ENCODE measurements at regions not wholly inside any gene's neighbourhood (a gene's known extent, or its start where the extent isn't known, plus 50 kb on each side); places are given as distances from the start of the nearest gene placed in this dataset.
"Not testable (repeated sequence)": the region's sequence is repeated elsewhere in the genome, so short reads cannot be mapped to it uniquely, and the experiment has no call there.

- peak; percentile 88 for FAIRE-seq
Measured at GRCh38 chr2:39487398-39488250, 50.5 kb upstream of the MAP4K3 start.

DNA sequence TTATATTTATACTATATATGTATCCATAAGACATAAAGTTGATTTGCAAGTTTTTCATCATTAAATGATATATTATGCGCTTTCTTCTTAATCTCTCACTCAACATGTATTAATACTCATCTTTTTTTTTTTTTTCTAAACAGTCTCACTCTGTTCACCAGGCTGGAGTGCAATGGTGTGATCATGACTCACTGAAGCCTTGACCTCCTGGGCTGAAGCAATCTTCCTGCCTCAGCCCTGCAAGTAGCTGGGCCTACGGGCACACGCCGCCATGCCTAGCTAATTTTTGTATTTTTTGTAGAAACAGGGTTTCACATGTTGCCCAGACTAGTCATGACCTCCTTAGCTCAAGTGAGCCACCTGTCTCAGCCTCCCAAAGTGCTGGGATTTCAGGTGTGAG lies 51.4 kb upstream of the MAP4K3 start:
- no peak for FAIRE-seq

- FAIRE-seq = no peak
Measured at GRCh38 chr2:39490586-39490985, 53.5 kb upstream of the MAP4K3 start.

- FAIRE-seq = no peak
Measured at GRCh38 chr2:39491653-39492052, 54.6 kb upstream of the MAP4K3 start.

DNA sequence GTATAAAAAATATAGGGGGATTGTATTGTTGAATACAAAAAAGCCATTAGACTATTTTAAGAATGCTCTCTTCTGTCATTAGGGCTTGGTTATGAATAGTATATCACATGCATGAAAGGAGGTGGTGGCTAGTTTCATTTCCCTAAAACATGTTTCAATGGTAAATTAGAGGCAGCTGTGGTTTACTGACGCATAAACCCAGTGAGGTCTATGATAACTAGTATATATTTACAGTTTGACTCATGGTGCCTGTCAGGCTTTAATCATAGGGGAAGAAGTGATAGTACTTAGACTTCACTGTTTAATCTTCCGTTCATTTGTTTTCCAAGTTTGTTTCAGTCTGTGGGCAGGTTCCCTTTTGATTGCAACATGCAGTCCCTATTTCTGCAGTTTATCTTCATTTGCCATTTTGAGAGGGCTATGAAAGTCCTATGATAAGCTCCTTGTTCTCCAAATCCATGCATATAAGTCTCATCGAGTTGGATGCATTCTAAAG lies 55.1 kb upstream of the MAP4K3 start:
- no peak for FAIRE-seq

DNA sequence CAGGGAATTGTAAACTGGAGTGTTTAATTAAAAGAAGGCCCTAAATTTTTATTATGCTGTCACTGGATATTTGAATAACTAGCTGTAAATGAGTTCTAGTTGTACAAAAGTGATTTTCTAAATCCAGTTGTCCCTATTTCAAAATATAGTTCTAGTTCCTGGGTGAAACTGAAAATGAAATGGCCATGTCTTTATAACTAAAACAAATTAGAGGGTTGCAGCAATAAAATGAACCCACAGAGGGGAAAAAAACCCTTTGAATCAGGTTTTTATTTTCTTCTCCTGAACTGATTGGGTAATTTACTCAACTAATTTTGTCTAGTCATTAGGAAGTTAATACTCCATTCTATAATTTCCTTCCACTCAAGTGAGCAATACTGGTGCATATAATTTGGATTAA lies 55.6 kb upstream of the MAP4K3 start:
- FAIRE-seq = no peak

DNA sequence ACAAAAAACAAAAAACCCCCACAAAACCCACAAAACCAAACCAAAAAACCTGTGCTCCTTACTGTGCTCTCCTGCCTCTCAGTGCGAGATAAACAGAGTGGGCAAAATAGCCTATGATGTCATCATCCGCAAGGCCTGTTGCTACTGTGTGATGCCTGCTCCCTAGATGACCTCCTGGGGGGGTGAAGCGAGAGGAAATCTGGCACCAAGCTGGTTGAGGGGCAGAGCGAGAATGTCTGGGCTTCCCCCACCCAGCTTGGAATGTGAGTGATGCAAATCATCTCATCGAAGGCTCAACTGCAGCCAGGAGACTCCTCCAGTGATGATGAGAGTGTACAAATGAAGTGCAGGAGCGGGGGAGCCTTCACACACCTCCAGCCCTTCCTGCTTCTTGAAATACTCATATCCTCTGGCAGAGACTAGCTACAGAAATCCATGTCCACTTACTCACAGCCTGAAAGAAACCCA lies 57.7 kb upstream of the MAP4K3 start:
- FAIRE-seq = peak; percentile 85

GRCh38 chr2:39497082-39497801 lies 60.2 kb upstream of the MAP4K3 start:
- FAIRE-seq = no peak

DNA sequence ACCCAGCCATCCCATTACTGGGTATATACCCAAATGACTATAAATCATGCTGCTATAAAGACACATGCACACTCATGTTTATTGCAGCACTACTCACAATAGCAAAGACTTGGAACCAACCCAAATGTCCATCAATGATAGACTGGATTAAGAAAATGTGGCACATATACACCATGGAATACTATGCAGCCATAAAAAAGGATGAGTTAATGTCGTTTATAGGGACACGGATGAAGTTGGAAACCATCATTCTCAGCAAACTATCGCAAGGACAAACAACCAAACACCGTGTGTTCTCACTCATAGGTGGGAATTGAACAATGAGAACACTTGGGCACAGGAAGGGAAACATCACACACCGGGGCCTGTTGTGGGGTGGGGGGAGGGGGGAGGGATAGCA lies 61.1 kb upstream of the MAP4K3 start:
- FAIRE-seq = not testable (repeated sequence)

- FAIRE-seq = no peak
Measured at GRCh38 chr2:39498786-39499185, 61.7 kb upstream of the MAP4K3 start.

DNA sequence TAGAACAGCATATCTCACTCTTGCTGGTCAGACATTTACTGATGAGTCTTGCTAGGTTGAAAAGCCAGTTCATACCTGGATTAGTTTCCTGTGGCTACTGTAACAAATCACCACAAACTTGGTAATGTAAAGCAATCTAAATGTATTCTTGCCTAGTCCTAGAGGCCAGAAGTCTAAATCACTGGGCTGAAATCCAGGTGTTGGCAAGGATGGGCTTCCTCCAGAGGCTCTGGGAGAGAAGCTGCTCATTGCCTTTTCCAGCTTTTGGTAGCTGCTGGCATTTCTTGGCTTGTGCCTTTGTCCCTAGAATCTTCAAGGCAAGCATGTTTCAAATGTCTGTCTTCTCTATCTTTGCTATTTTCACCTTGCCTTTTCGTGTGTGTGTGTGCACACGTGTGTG lies 62.3 kb upstream of the MAP4K3 start:
- FAIRE-seq = no peak

DNA sequence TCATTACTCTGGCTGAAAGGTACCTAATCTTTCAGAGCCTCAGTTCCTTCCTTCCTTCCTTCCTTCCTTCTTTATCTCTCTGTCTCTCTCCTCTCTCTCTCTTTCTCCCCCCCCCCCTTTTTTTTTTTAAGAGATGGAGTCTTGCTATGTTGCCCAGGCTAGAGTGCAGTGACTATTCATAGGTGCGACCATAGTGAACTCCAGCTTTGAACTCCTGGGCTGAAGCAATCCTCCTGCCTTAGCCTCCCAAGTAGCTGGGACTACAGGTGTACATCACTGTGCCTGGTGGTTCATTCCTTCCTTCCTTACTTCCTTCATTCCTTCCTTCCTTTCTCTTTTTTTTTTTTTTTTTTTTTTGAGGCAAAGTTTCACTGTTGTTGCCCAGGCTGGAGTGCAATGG lies 64.3 kb upstream of the MAP4K3 start:
- FAIRE-seq = no peak

DNA sequence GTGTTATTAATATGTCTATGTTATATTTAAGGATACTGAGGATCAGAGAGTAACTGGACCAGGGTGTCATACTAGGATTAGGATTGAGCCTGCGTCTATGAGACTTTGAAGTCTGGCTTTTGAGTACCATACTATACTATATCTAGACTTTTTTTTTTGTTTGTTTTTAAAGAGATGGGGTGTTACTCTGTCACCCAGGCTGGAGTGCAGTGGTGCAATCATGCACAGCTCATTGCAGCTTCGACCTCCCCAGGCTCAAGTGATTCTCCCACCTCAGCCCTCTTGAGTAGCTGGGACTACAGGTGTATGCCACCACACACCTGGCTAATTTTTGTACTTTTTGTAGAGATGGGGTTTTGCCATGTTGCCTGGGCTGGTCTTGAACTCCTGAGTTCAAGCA lies 66.2 kb upstream of the MAP4K3 start:
- no peak for FAIRE-seq

DNA sequence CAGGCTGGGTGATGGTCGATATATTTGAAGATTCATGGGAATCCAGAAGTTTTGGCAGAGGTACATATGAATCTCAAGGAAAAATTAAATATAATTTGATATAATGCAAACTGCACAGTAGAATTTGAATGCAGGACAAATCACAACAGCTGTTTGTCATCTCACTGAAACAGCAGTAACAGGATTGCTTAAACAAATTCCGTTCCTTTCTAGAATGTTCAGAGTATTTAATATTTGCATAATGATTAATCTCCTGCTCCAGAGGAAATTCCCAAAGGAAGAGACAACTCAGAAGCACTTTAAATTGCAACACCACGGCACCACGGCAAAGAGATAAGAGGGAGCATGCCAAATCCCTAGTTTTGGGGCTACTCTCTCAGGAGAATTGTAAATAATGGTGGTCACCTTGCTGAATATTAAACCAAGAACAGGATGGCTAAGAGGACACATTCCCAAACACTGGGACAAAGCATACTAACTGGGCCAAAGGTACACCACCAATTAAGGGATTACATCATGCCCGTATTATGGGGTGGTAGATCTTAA lies 67.8 kb upstream of the MAP4K3 start:
- FAIRE-seq = no peak

- peak; percentile 11 for FAIRE-seq
Measured at GRCh38 chr2:39506215-39506614, 69.1 kb upstream of the MAP4K3 start.

DNA sequence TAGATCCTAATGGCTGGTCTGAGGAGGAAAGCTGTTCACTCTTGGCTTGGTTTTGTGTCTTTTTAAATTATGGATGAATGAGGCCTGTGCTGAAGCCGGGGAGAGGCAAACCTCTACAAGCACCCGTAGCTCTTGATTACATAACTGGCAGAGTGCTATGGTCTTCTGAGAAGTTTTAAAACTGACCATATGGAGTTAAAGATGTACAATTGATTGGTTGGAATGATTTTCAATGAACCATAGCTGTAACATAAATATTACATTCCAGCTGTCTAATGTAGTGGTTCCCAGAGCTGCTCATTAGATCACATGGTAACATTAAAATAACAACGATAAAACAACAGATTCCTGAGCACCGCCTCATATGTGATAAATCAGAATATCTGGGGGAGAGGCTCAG lies 71.1 kb upstream of the MAP4K3 start:
- FAIRE-seq = no peak

DNA sequence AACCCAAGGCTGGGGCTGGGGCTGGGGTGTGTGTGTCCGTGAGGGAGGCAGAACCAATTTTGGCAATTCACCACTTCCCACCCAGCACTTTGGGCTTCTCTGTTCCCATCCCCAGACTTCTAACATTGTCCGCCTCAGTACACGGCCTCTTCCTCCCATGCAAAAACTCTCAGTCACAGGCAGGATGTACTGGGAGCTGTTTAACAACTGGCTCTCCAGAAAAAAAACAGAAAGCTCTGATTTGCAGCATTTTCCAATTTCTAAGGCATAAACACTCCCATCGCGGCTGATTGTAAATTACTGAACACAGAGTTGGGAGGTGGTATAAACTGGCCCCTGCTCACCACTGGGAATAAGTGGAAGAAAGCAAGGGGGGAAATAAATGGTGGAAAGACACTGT lies 73.1 kb upstream of the MAP4K3 start:
- FAIRE-seq = no peak

- FAIRE-seq = no peak
Measured at GRCh38 chr2:39511219-39511604, 74.1 kb upstream of the MAP4K3 start.

DNA sequence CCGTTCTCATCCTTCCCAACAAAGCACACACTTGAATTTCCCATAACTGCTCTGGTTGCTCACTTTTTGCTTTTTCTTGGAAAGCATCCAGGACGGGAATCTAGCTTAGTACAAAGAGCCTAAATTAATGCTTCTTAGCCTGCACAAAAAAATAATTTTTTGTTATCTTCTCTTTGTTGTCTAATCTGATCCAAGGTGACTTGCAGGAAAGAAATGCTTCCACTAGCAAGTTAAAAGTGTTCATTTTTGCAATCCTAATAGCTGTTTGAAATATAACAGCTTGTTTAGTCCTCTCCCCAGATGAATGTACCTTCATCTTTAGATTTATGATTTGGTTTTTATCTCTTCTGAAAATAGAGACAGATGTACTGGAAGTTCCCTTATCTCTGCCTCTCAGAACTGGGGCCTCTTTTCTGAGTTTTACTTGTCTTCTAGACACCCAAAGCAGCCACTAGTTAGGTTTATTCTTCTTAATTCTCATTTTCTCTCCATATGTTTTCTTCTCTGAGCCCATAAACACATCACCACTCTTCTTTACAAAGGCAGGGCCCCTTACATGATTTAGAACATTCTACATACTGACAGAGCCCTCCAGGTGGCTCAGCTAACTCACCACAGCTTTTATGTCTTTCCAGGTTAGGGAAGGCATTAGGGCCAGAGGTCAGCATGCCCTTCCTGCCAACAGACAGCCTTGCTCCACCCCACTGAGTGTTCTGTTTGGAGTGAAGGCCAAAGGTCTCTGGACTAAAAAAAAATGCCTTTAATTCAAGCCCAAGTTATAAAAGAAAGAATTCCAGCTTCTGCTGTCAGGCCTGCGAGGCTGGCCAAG lies 74.7 kb upstream of the MAP4K3 start:
- FAIRE-seq = no peak

DNA sequence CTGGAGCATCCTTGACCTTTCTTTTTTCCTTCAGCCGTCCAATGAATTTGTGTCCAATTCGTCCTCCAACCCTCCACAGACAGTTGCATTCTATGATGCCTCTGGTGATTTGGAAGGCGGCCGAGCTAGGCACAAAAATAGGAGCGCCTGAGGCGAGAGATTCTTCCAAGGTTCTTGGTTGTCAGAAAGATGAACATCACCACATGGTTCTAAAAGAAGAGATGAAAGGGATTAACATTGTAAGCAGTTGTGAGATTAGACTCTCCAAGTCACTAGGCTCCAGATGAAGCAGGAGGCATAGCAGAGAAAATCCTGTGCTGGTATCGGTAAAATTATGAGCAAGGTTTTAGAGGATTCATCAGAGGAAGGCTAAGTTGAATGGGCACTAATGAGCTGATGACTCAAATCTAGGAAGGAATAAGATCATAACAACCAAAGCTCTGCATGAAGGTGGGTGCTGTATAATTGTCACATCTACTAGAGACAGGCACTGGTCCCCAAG lies 75.4 kb upstream of the MAP4K3 start:
- FAIRE-seq = no peak

DNA sequence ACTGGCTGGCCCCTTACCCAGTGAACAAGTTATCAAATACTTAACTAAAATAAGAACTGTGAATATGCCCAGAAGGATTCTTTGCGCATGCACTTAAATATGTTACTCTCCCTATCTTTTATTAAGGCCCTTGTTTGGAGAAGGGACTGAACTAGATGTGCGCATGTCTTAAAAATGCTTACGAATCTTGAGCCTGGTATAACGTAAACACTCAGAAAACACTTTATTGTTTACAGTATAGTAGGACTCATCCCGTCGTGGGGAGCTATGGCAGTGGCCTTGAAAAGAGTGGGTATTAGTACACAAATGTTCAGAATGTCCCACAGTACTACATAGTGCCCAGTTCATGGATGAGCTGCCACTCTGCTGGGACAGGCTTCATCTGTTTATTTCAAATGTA lies 75.9 kb upstream of the MAP4K3 start:
- no peak for FAIRE-seq

DNA sequence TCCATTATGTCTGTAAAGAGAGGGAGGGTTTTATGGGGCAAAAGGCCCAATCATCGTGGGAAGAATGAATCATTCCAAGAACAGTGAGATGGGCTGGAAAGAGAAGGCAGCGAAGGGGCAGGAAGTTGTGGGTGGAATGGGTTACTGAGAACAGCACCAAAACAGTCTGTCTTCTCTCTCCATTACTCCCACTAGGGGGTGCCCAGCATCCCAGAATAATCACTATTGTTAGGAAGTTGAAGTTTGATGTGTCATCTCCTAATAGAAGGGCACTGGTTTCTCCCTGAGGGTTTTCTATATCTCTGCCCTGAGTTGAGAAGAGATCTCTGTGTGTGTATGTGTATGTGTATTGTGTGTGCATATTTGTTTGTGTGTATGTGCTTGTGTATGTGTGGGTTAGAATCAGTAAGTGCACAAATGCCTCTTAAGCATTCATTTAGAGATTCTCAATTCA lies 76.6 kb upstream of the MAP4K3 start:
- peak; percentile 75 for FAIRE-seq

GRCh38 chr2:39514825-39515224 lies 77.7 kb upstream of the MAP4K3 start:
- no peak for FAIRE-seq
